Stimulated activated CD4-positive, alpha-beta T cell treated with anti-CD3 and anti-CD28 coated beads, Interleukin-1b, Interleukin-23, amount 100 ng/mL, for 4 hours (primary cell): ENCODE measurements at regions not wholly inside any gene's neighbourhood (a gene's known extent, or its start where the extent isn't known, plus 50 kb on each side); places are given as distances from the start of the nearest gene placed in this dataset.

ENCODE experiments used
- DNase-seq, 2 donors: peaks; one replicate each; pipeline ENCODE4 v3.0.0-alpha.2; 2020; ENCODE audit warnings: low read depth in 2 of 2

DNA sequence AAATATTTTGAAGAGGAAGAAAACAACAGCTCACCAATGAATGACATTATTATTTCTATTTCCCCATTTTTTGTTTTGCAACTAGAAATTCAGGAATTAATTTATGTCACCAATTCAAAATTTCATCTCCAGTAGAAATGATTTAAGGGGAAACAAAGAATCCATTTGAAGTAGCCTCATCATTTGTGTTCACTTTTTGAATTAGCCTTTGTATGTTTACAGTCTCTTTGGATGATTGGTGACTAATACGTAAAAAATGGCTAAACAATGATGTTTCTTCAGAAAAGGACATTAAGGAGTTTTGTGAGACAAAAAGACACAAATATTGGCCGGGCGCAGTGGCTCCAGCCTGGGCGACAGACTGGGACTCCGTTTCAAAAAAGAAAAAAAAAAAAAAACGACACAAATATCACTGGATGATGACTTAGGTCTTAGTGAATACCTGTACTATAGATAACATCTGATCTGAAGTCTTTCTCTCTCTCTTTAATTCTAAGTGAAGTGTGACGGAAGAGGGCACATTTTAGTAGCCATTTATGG lies 313.2 kb downstream of the PIK3C3 start:
- no peak for DNase-seq

DNA sequence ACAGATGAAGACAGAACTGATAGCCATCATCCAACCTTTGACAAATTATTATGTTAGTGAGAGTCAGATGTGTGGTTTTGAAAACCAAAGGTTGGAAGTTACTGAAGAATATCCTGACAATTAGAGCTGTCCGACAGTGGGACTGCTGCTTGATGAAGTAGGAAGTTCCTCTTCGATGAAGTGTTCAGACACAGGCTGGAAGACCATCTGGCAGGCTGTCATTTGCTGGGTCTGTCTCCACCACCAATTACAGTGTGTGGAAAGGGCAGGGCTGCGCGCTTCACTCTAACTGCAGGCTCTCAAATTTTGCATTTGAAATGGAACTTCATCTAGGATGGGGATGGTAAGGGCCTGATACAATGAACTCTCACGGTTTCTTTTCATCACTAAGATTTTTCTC lies 313.8 kb downstream of the PIK3C3 start:
- no peak for DNase-seq

GRCh38 chr18:42271647-42272414 lies 316.8 kb downstream of the PIK3C3 start:
- DNase-seq: no peak

DNA sequence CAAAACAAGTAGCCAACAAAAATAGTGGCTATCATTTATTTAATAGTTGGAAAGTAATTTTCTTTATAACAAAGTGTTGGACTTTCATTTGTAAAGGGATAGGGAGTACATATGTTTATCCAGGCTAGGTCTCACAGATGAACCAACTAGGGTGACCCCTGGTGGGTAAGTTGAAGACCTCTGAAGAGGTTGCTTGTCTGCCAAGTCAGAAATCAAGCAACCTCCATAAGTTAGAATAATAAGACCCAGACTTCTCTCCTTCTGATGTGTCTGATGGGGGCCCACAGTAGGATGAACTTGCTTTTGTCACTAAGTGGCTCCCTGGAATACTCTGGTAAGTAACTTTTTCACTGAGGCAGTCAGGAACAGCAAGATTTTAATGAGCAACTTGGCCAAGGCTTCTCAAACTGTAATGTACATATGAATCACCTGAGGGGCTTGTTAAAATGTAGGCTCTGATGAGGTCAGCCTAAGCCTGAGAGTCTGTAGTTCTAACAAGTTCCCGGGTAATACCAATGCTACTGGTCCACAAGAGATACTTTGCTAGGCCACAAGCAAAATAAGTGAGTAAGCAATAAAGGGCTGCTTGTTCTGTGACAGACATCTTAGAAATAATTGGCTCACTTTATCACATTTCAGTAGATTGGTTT lies 319.6 kb downstream of the PIK3C3 start:
- DNase-seq: no peak

GRCh38 chr18:42275138-42275535 lies 320.1 kb downstream of the PIK3C3 start:
- no peak for DNase-seq

DNA sequence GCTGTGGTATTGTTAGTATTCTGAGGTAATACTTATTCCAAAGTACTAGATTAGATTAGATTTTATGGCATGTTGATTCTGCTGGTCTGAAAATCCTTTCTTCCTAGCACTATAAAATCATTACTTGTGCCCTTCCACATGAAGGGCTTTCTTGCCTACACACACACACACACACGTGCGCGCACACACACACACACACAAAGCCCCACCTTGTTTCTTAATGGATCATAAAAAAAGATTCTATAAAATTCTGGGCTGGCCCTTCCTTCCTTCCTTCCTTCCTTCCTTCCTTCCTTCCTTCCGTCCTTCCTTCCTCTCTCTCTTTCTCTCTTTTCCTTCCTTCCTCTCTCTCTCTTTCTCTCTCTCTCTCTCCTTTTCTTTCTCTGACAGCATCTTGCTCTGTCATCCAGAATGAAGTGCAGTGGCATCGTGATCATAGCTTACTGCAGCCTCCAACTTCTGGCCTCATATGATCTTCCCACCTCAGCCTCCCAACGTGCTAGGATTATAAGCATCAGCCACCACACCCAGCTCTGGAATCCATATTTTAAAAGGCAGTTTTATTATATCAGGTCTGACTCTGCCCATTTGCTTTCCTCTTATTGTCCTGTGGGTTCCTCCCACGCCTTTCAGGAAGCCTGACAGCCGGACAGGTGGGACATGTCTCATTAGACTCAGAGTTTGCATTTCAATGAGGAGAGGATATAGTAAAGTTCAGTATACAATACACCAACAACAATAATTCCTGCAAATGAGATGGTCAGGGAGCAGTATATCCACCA lies 321.1 kb downstream of the PIK3C3 start:
- no peak for DNase-seq

DNA sequence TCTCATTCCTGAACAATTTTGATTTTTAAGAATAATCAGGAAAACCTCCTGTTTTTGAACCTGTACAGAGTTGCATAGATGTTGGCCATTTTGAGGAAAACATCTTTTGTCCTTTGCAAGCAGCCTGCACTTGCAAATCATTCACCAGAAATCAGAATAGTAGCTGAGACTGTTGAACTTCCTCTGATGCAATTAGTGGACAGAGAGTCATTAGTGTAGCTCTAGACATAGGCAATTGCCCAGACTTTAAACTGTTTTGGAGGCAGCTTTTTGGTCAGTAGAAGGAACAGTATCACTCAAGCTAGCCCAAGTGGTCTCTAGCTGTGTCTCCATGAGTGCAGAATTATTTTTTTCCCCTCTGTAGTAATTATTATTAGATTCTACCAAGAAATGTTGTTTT lies 326.1 kb downstream of the PIK3C3 start:
- no peak for DNase-seq

DNA sequence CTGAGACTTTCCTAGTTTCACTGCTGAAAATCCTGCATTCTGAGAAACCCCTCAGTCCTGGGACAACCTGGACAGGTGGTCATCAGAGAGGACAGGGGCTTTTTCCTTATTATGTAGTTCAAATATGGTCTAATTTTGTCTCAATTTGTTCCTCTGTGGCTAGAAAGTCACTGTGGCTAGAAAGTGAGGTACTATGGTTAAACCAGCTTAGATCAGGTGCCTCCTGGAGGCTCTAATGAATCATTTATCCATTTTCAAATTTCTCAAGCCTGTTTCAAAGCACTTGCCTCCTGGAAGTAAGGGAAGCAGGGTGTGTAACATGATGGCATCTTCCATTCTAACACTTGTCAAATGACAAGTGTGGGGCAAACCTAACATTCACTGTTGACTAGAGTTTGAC lies 326.8 kb downstream of the PIK3C3 start:
- DNase-seq: no peak

DNA sequence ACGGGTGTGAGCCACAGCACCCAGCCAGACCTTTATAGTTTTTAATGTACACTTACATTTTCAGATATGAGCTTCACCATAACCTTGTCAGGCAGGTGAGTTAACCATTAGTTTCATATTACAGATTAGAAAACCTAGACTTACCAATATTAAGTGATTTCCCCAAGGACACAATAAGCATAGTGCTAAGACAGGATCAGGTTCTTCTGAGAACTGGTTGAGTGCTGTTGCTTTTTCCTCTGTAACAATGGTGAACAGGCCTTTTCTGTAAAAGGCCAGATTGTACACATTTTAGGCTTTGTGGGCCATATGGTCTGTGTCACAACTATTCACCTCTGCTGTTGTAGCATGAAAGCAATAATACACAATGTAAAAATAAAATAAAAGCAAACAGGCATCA lies 332.0 kb downstream of the PIK3C3 start:
- no peak for DNase-seq

- DNase-seq: no peak
Observed at GRCh38 chr18:42288129-42288528, 333.1 kb downstream of the PIK3C3 start.

DNA sequence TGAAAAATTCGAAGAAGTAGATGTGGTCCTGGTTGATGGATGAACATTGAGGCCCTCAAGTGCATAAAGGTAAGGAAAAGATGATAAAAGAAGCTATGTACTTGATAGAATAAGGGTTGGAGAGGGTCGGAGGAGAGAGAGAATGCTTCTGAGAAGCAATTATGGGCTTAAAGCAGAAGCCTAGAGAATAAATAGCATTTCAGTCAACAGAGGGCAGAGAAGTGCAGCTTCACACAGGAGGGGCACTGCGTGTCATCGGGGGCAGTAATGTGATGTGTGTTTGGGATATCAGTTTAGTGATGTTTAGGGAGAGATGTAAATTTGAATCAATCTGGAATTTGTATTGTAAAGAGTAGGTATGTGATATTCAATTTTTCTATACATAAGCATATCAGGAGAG lies 334.5 kb downstream of the PIK3C3 start:
- no peak for DNase-seq

GRCh38 chr18:42290318-42291307 lies 335.6 kb downstream of the PIK3C3 start:
- no peak for DNase-seq

DNA sequence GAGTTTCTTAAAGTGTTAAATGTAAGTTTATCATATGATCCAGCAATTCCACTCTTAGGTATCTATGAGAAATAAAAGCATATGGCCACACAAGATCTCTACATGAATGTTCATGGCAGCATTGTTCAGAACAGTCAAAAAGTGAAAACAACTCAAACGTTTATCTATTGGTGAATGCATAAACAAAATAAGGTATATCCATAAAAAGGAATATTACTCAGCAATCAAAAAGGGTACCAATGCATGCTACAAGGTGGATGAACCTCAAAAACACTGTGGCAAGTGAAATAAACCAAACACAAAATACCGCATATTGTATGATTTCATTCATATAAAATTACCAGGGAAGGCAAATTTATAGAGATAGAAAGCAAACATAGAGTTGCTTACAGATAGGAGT lies 337.6 kb downstream of the PIK3C3 start:
- no peak for DNase-seq

- DNase-seq: no peak
Observed at GRCh38 chr18:42296192-42296591, 341.2 kb downstream of the PIK3C3 start.

- DNase-seq: no peak
Observed at GRCh38 chr18:42296723-42297122, 341.7 kb downstream of the PIK3C3 start.

DNA sequence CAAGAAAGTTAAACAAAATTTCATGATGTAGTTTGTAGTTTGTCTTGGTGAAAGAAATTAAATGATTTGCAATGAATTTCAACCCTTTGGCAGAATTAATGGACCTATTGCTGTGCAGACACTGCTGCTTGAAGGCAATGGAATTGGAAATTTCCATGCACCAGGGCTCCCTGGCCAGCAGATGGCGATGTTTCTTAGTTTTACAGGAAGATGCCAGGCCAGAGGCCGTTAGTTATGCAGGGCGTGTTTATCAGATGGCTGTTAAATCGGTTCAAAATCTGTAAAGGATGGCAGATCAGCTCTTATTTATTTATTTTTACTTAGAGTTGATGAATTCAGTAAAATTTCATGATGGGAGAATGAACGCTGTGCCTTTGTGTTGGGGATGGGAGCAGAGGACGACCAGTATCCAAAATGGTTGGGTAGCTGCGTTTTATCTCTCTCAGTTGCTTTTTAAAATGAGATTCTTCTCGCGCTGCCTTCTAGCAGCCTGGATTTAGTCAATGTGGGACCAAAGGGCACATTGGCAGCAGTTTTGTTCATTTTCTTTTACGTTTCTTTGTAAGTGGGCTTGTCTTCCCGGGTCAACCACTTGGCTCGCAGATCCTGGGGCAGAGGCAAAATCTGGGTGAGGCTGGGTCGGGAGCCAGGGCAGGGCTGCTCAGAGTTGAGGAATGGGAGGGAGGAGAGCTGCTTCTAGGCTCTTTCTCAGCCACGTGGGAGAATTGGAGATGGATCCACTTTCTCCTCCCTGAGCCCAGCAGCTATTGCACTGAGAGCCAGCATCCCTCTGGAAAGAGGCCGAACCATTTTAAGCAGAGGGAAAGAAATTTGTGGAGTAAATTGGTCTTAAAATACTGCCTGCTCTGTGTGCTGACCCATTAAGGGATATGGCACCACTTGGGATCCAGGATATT lies 344.0 kb downstream of the PIK3C3 start:
- peak; percentile 9 to 12 for DNase-seq

DNA sequence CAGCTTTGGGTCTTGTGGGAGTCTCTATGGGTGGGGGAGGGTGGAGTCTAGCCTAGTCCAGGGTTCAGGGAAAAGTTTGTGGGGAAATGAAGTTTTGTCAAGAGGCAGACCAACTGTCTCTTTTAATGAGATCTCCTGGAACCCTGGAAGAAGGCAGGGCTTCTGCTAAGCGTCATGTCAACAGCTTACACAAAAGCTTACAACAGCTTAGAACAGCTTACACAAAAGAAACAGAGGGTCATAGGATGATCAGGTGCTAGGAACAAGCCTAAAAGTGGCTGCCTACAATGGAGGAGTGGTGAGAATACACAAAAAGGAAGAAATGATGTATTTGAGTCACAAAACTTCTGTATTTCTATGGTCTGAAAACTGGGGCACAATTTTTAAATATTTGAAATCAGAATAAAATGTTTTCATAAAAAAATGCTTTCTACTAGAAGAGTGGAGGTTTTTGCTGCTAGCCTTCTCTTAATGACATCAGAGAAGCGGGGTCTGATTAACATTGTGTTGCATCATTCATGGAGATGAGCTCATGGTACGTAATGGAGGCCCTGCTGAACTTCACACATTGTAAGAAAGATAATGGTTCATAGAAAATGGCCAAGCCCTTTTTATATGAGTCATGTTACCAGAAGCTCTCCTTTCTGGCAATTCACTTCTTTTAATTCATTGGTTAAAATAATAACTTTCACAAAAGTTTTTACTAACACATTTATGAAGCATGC lies 351.0 kb downstream of the PIK3C3 start:
- DNase-seq: no peak

- DNase-seq: no peak
Observed at GRCh38 chr18:42306594-42306980, 351.6 kb downstream of the PIK3C3 start.

DNA sequence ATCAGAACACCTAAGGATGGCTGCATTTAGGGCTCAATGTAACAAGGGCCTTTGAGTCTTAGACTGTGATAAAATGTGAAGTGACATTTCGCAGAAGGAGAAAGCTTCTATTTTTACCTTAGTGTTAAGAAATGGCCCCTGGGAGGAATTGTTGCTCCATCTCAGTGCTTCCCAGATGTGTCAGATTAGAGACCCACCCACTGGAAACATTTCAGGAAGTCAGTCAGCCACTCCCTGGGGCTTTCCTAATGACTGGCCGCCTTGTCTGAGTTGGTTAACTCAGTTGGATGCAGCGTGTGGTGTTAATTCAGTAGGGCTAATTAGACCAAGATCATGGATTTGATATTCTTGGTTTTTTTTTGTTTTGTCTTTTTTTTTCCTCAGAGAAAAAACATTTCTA lies 355.9 kb downstream of the PIK3C3 start:
- DNase-seq: no peak

DNA sequence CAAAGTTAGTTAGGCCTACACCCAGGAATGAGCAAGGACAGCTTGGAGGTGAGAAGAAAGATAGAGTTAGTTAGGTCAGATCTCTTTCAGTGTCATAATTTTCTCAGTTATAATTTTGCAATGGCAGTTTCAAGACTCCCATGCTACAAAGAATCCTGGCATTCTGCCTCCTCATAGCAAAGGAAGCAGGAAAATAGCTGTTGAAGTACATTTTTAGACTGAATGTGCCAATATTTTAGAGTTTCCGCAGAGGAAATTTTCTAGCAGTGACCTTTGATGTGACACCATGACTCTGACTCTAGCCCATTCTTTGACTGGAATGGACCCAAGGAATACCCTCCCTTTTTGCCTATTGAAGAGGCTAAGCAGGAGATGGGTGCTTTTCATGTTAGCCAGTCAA lies 371.7 kb downstream of the PIK3C3 start:
- no peak for DNase-seq
